Stomach (tissue), 8 donors: ENCODE measurements at regions not wholly inside any gene's neighbourhood (a gene's known extent, or its start where the extent isn't known, plus 50 kb on each side); places are given as distances from the start of the nearest gene placed in this dataset.

ENCODE experiments used
- DNase-seq, 2 donors: peaks; one replicate each; pipeline versions ENCODE4 v3.0.0 to v3.0.0-alpha.2; 2013 to 2019
- H3K27ac ChIP-seq, 5 donors: fragments of 200-600 bp in 4 of 5; sonication (generic) in 4 of 5; one replicate each; pipeline ENCODE4 v1.5.1; 2013 to 2019; ENCODE audit warnings: mild to moderate bottlenecking in 1 of 5, moderate library complexity in 1 of 5
- H3K27me3 ChIP-seq, 3 donors: fragments of 200-600 bp; sonication (generic); one replicate each; pipeline ENCODE4 v1.5.1; 2017 to 2019; ENCODE audit warnings: mixed run types in 1 of 3
- H3K36me3 ChIP-seq, 4 donors: fragments of 200-600 bp; sonication (generic); 1 replicate in 3 of 4; 2 replicates in 1 of 4; pipeline ENCODE4 v1.5.1; 2016 to 2019
- H3K4me1 ChIP-seq, 4 donors: fragments of 200-600 bp; sonication (generic); one replicate each; pipeline ENCODE4 v1.5.1; 2016 to 2019
- H3K4me3 ChIP-seq, 4 donors: fragments of 200-600 bp; sonication (generic) in 3 of 4; one replicate each; pipeline ENCODE4 v1.5.1; 2016 to 2019; ENCODE audit warnings: mild to moderate bottlenecking in 1 of 4
- H3K9me3 ChIP-seq, 4 donors: fragments of 200-600 bp; sonication (generic); one replicate each; pipeline ENCODE4 v1.5.1; 2016 to 2019
- CTCF ChIP-seq, 7 experiments: fragments of 450-650 bp in 4 of 7; fragments of 200-600 bp in 3 of 7; sonication (generic) in 3 of 7; IDR thresholded peaks; one replicate each; pipeline ENCODE4 v1.5.1; 2016 to 2019; ENCODE audit warnings: antibody characterized with exemption in 7 of 7, control low read depth in 2 of 7, mild to moderate bottlenecking in 1 of 7
- EP300 ChIP-seq: sonication (generic); formaldehyde crosslinking; IDR thresholded peaks from one replicate; pipeline ENCODE4 v1.6.1; 2017; ENCODE audit warnings: antibody characterized with exemption
- POLR2A ChIP-seq, 4 donors: fragments of 450-650 bp; IDR thresholded peaks; one replicate each; pipeline ENCODE4 v1.6.1; 2016; ENCODE audit warnings: antibody characterized with exemption in 4 of 4, control low read depth in 2 of 4, mild to moderate bottlenecking in 1 of 4, moderate library complexity in 1 of 4
- POLR2AphosphoS5 ChIP-seq, 3 donors: sonication (generic); formaldehyde crosslinking; IDR thresholded peaks; one replicate each; pipeline ENCODE4 v1.6.1; 2016; ENCODE audit warnings: antibody characterized with exemption in 3 of 3
- WGBS, 5 donors: extraction: QIAGEN DNeasy Blood & Tissue Kit in 3 of 5; methylation state at CpG; one replicate each; pipeline versions ENCODE4 v1.1.5 to v1.1.7; 2013 to 2018; 5-methylcytosine and 5-hydroxymethylcytosine counted together
- intact Hi-C: fragments of 100-400 bp; cut with DNase I; formaldehyde crosslinking; loops from one replicate; pipeline ENCODE4 v1.15.1; 2023; ENCODE audit warnings: low total_unique reads
- donor health status: healthy with polysubstance abuse.
- donor health status: Bipolar disorder and iron deficiency.
- donor health status: healthy.

- Histone ChIP-seq H3K9me3 (no peaks in the 10 kb centered on the region), H3K4me1 (peaks cover 0 to 30% (median 7%) of the 10 kb centered on the region in 4 donors), H3K27me3 (no peaks in the 10 kb centered on the region), H3K4me3 (no peak overlapping the region), H3K27ac (no peak overlapping the region), H3K36me3 (no peaks in the 10 kb centered on the region)
- TF ChIP-seq POLR2A (IDR thresholded peaks at IDR 0.05) (no peak), CTCF (IDR thresholded peaks at IDR 0.05) (no peak), POLR2AphosphoS5 (IDR thresholded peaks at IDR 0.05) (no peak), EP300 (no peak)
- intact Hi-C loops: no loop called here
- 51 to 86% (median 74%) methylated on average over 3 of the region's 3 CpGs for WGBS, 5 donors
- DNase-seq: no peak
These were observed 74.1 kb upstream of the SH3PXD2B start for GRCh38 chr5:172528440-172528839.

- no peak for DNase-seq
- 65 to 84% (median 81%) methylated on average over 4 of the region's 4 CpGs for WGBS, 5 donors
These were observed 73.2 kb upstream of the SH3PXD2B start for GRCh38 chr5:172527559-172527958.

GRCh38 chr5:172525996-172526360 is 71.7 kb upstream of the SH3PXD2B start:
- WGBS, 5 donors: 70 to 89% (median 79%) methylated on average over 5 of the region's 5 CpGs
- Histone ChIP-seq H3K27ac (no peak overlapping the region), H3K4me1 (peaks cover 0 to 22% (median 3%) of the 10 kb centered on the region in 4 donors), H3K36me3 (no peaks in the 10 kb centered on the region), H3K9me3 (peaks cover 0 to 17% (median 11%) of the 10 kb centered on the region in 4 donors), H3K27me3 (no peaks in the 10 kb centered on the region), H3K4me3 (no peak overlapping the region)
- no peak for TF ChIP-seq EP300
- TF ChIP-seq POLR2A (IDR thresholded peaks at IDR 0.05): no peak
- no peak for TF ChIP-seq POLR2AphosphoS5 (IDR thresholded peaks at IDR 0.05)
- TF ChIP-seq CTCF (IDR thresholded peaks at IDR 0.05): no peak
- intact Hi-C loops: no loop called here
- no peak for DNase-seq

More at GRCh38 chr5:172527559-172527958, 73.2 kb upstream of the SH3PXD2B start:
- H3K36me3 ChIP-seq: no peaks in the 10 kb centered on the region
- no peak for TF ChIP-seq CTCF (IDR thresholded peaks at IDR 0.05)
- TF ChIP-seq POLR2AphosphoS5 (IDR thresholded peaks at IDR 0.05): no peak
- TF ChIP-seq POLR2A (IDR thresholded peaks at IDR 0.05): no peak
- no peak for TF ChIP-seq EP300
- peaks cover 0 to 22% (median 3%) of the 10 kb centered on the region in 4 donors for H3K4me1 ChIP-seq
- H3K27ac ChIP-seq: peak overlapping the region in 1 of 5 donors; percentile 42
- intact Hi-C loops: no loop called here
- peaks cover 0 to 2% (median 0%) of the 10 kb centered on the region in 4 donors for H3K9me3 ChIP-seq
- H3K4me3 ChIP-seq: no peak overlapping the region
- H3K27me3 ChIP-seq: no peaks in the 10 kb centered on the region

- H3K4me1 ChIP-seq: peaks cover 0 to 22% (median 3%) of the 10 kb centered on the region in 4 donors
- TF ChIP-seq EP300 (no peak), POLR2A (IDR thresholded peaks at IDR 0.05) (no peak), POLR2AphosphoS5 (IDR thresholded peaks at IDR 0.05) (no peak), CTCF (IDR thresholded peaks at IDR 0.05) (no peak)
- H3K27ac ChIP-seq: peak overlapping the region in 1 of 5 donors; percentile 56
- no peak for DNase-seq
- WGBS, 5 donors: 74 to 91% (median 82%) methylated on average over 5 of the region's 5 CpGs
- no peaks in the 10 kb centered on the region for H3K27me3 ChIP-seq
- H3K36me3 ChIP-seq: no peaks in the 10 kb centered on the region
- H3K9me3 ChIP-seq: peaks cover 0 to 23% (median 14%) of the 10 kb centered on the region in 4 donors
- intact Hi-C loops: no loop called here
- no peak overlapping the region for H3K4me3 ChIP-seq
These were observed 71.1 kb upstream of the SH3PXD2B start for GRCh38 chr5:172525307-172525995.
